Activated T-cell treated with anti-CD3 and anti-CD28 coated beads, Interleukin-2, amount 50 U/mL, for 72 hours (primary cell): ENCODE measurements at regions not wholly inside any gene's neighbourhood (a gene's known extent, or its start where the extent isn't known, plus 50 kb on each side); places are given as distances from the start of the nearest gene placed in this dataset.

ENCODE experiments used
- ATAC-seq, 2 donors: fragments of 150-1000 bp; cut with Tn5 transposase; replicated peaks in 1 of 2; 2 replicates each; pipeline ENCODE4 v1.10.0; 2021; ENCODE audit warnings: moderate library complexity in 2 of 2, mild to moderate bottlenecking in 1 of 2
- DNase-seq, 2 donors: peaks; one replicate each; pipeline ENCODE4 v3.0.0; 2021 to 2022; ENCODE audit warnings: mixed read lengths in 1 of 2
- H3K27ac Mint-ChIP-seq: one replicate; pipeline ENCODE4 v1.8.0; 2022; ENCODE audit warnings: mild to moderate bottlenecking, moderate library complexity, mixed read lengths
- H3K27me3 Mint-ChIP-seq: one replicate; pipeline ENCODE4 v1.8.0; 2022; ENCODE audit warnings: low read depth, mixed read lengths
- H3K36me3 Mint-ChIP-seq, 2 donors: one replicate each; pipeline ENCODE4 v1.8.0; 2022; ENCODE audit warnings: mixed read lengths in 2 of 2, mild to moderate bottlenecking in 1 of 2; ENCODE audit not compliant: insufficient read depth in 2 of 2
- H3K4me1 Mint-ChIP-seq: one replicate; pipeline ENCODE4 v1.8.0; 2022; ENCODE audit warnings: low read depth, mixed read lengths
- H3K4me3 Mint-ChIP-seq, 2 donors: one replicate each; pipeline ENCODE4 v1.8.0; 2022; ENCODE audit warnings: mild to moderate bottlenecking in 2 of 2, mixed read lengths in 2 of 2, moderate library complexity in 2 of 2
- H3K9me3 Mint-ChIP-seq, 2 donors: one replicate each; pipeline ENCODE4 v1.8.0; 2022; ENCODE audit warnings: mixed read lengths in 2 of 2

DNA sequence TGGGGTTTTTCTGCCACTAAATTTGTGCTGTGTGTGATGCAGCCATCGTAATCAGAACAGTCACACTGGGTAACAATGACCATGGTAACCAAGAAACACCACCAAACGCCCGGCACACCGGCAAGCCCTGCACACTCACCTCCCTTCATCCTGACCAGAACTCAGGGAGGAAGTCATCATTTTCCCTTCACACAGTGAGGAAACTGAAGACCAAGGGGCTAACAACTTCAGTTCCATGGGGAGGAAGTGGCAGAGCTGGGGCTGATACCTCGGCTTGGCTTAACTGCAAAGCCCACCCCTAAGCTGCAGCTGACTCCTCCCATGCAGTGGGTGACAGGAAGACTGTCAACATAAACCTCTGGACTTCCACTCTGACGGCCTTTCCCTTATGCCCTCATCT, 69.3 kb upstream of the BCAR3 start:
- peak; percentile 22 to 60 for ATAC-seq

GRCh38 chr1:93749894-93750301, 68.3 kb upstream of the BCAR3 start:
- ATAC-seq = no peak
- Mint-ChIP-seq H3K4me1 (peaks cover 40% of the 10 kb centered on the region), H3K27ac (no peak overlapping the region), H3K9me3 (peaks cover 9 to 10% of the 10 kb centered on the region in 2 donors), H3K36me3 (peaks cover 8 to 11% of the 10 kb centered on the region in 2 donors), H3K4me3 (no peak overlapping the region), H3K27me3 (peaks cover 31% of the 10 kb centered on the region)
- DNase-seq = no peak

More for the DNA sequence above, 69.3 kb upstream of the BCAR3 start:
- Mint-ChIP-seq H3K4me3 (no peak overlapping the region), H3K9me3 (peaks cover 9 to 10% of the 10 kb centered on the region in 2 donors), H3K36me3 (peaks cover 8 to 11% of the 10 kb centered on the region in 2 donors), H3K27ac (no peak overlapping the region), H3K27me3 (peaks cover 31% of the 10 kb centered on the region), H3K4me1 (peaks cover 30% of the 10 kb centered on the region)
- no peak for DNase-seq

GRCh38 chr1:93749487-93749886, 67.8 kb upstream of the BCAR3 start:
- Mint-ChIP-seq H3K27me3 (peaks cover 31% of the 10 kb centered on the region), H3K36me3 (peaks cover 8 to 11% of the 10 kb centered on the region in 2 donors), H3K4me1 (peaks cover 44% of the 10 kb centered on the region), H3K9me3 (peaks cover 9 to 10% of the 10 kb centered on the region in 2 donors), H3K4me3 (no peak overlapping the region), H3K27ac (no peak overlapping the region)
- no peak for ATAC-seq
- no peak for DNase-seq

DNA sequence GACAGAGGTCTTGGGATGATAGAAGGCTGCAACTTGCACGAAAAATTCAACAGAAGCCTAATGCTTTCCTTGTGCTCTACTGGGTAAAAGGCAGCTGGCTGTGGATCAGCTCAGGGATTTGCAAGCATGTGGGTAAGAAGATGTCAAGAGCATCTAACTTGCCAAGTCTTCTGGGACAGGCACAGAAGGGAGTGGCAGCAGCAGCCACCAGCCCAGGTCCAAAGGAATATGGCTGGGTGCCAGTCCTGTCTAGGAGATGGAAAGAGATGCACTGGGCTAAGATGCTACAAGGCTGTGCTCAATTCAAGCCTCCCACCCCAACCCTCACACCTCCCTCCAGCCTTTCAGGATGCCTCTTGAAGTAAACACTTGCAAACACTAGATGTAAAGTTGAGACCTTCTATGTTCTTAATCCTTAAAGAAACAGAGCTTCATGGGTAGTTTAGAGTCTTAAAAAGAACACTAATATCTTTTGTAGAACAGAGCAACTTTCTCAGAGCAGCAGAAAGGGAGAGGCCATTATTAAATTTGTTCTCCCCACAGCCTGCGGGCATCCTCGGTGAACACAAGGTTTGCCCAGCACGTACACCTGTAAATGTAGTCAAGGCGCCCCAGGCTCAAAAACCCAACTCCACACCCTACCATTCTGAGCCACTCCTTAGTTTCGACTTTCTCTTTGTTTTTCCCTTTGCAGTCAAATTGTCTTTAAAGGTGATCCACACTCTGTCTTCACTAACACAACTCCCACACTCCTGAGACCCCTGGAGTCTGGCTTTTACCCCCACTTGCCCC, 64.6 kb upstream of the BCAR3 start:
- H3K4me1 Mint-ChIP-seq = peaks cover 37% of the 10 kb centered on the region
- H3K27ac Mint-ChIP-seq = no peak overlapping the region
- H3K9me3 Mint-ChIP-seq = peaks cover 9 to 10% of the 10 kb centered on the region in 2 donors
- H3K36me3 Mint-ChIP-seq = peaks cover 8 to 11% of the 10 kb centered on the region in 2 donors
- peaks cover 25% of the 10 kb centered on the region for H3K27me3 Mint-ChIP-seq
- no peak overlapping the region for H3K4me3 Mint-ChIP-seq
- DNase-seq (no peak), ATAC-seq (no peak)

- Mint-ChIP-seq H3K36me3 (peaks cover 8 to 12% of the 10 kb centered on the region in 2 donors), H3K27me3 (peaks cover 24% of the 10 kb centered on the region), H3K4me1 (peaks cover 21% of the 10 kb centered on the region), H3K4me3 (peak overlapping the region; percentile 7 to 46), H3K9me3 (peaks cover 9 to 10% of the 10 kb centered on the region in 2 donors), H3K27ac (no peak overlapping the region)
- ATAC-seq (peak; percentile 35 to 47), DNase-seq (no peak)
Measured at GRCh38 chr1:93744299-93744988, 62.8 kb upstream of the BCAR3 start.

DNA sequence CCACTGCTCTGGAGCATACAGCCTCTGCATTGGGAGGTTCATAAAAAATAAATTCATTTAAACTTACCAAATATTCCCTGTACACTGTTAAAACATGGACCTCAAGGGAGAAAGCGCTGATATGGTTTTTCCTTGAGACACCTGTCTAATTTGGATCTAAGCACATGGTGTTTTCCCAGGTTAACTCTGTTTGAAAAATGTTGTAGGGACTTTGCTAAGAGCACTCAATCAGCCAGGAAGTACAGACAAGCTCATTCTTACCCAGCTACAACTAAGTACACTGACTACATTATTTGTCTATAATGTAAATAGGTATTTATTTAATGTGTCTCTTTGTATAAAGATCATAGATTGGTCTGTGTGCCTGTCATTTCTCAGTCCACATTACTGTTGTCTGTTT, 61.8 kb upstream of the BCAR3 start:
- DNase-seq = no peak
- Mint-ChIP-seq H3K4me3 (no peak overlapping the region), H3K27ac (no peak overlapping the region), H3K9me3 (peaks cover 9 to 10% of the 10 kb centered on the region in 2 donors), H3K27me3 (peaks cover 20% of the 10 kb centered on the region), H3K36me3 (peaks cover 8 to 12% of the 10 kb centered on the region in 2 donors), H3K4me1 (peaks cover 21% of the 10 kb centered on the region)
- ATAC-seq = no peak

DNA sequence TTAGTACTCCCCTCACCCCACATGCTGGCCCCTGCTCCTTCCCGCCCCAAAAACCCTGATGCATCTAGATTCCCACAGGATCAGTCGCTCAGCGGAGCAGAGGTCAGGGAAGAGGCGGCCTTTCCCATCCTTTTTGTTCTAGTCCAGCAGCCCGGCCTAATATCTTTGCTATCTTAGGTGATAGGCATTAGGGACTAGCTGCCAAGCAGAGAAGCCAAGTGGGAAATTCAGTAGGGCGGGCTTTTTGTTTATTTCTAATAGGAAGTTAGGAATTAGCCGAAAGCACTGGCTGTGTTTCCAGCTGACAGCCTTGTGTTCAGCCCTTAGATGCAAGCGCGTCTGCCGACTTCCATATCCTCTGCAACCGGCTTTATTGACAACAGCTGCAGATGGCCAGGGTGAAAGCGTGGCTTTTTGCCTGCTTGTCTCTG, 59.0 kb upstream of the BCAR3 start:
- H3K4me3 Mint-ChIP-seq = no peak overlapping the region
- no peaks in the 10 kb centered on the region for H3K27me3 Mint-ChIP-seq
- no peak overlapping the region for H3K27ac Mint-ChIP-seq
- H3K4me1 Mint-ChIP-seq = peaks cover 15% of the 10 kb centered on the region
- ATAC-seq (no peak), DNase-seq (no peak)
- peaks cover 0 to 1% of the 10 kb centered on the region in 2 donors for H3K36me3 Mint-ChIP-seq
- no peaks in the 10 kb centered on the region for H3K9me3 Mint-ChIP-seq

GRCh38 chr1:93740157-93740556, 58.5 kb upstream of the BCAR3 start:
- H3K9me3 Mint-ChIP-seq = no peaks in the 10 kb centered on the region
- no peak overlapping the region for H3K4me3 Mint-ChIP-seq
- H3K36me3 Mint-ChIP-seq = peaks cover 0 to 1% of the 10 kb centered on the region in 2 donors
- no peaks in the 10 kb centered on the region for H3K27me3 Mint-ChIP-seq
- no peak overlapping the region for H3K27ac Mint-ChIP-seq
- DNase-seq (no peak), ATAC-seq (no peak)
- H3K4me1 Mint-ChIP-seq = peaks cover 10% of the 10 kb centered on the region

GRCh38 chr1:93739472-93739871, 57.8 kb upstream of the BCAR3 start:
- no peak for DNase-seq
- H3K27ac Mint-ChIP-seq = no peak overlapping the region
- no peaks in the 10 kb centered on the region for H3K27me3 Mint-ChIP-seq
- H3K36me3 Mint-ChIP-seq = peaks cover 0 to 1% of the 10 kb centered on the region in 2 donors
- H3K9me3 Mint-ChIP-seq = no peaks in the 10 kb centered on the region
- no peak overlapping the region for H3K4me3 Mint-ChIP-seq
- peaks cover 4% of the 10 kb centered on the region for H3K4me1 Mint-ChIP-seq
- ATAC-seq = no peak

GRCh38 chr1:93738926-93739325, 57.3 kb upstream of the BCAR3 start:
- no peaks in the 10 kb centered on the region for H3K27me3 Mint-ChIP-seq
- no peak overlapping the region for H3K4me3 Mint-ChIP-seq
- peaks cover 0 to 1% of the 10 kb centered on the region in 2 donors for H3K36me3 Mint-ChIP-seq
- H3K4me1 Mint-ChIP-seq = no peaks in the 10 kb centered on the region
- DNase-seq (no peak), ATAC-seq (no peak)
- no peaks in the 10 kb centered on the region for H3K9me3 Mint-ChIP-seq
- H3K27ac Mint-ChIP-seq = no peak overlapping the region

GRCh38 chr1:93738075-93738622, 56.5 kb upstream of the BCAR3 start:
- H3K4me1 Mint-ChIP-seq = no peaks in the 10 kb centered on the region
- peak; percentile 45 to 61 for ATAC-seq
- no peak overlapping the region for H3K4me3 Mint-ChIP-seq
- no peaks in the 10 kb centered on the region for H3K9me3 Mint-ChIP-seq
- peaks cover 0 to 1% of the 10 kb centered on the region in 2 donors for H3K36me3 Mint-ChIP-seq
- no peaks in the 10 kb centered on the region for H3K27me3 Mint-ChIP-seq
- no peak for DNase-seq
- H3K27ac Mint-ChIP-seq = no peak overlapping the region

DNA sequence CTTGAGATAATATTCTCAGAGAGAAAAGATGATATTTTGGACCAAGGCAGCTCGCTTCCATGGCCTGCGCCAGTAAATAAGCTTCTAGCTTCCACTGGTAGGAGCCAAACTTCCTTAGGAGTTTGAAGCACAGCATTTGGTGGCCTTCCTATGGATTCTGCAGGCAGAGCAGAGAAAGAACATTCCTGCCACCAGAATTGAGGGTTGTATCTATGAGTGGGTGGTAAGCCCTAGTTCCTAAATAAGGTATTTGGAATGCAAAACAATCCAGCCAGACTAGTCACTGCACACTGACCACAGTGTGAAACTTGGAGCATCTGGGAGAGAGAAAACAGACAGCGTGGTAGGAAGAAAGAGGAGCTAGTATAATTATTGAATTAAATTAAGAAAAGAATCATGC, 54.1 kb upstream of the BCAR3 start:
- no peak overlapping the region for H3K4me3 Mint-ChIP-seq
- H3K4me1 Mint-ChIP-seq = no peaks in the 10 kb centered on the region

GRCh38 chr1:93734999-93735398, 53.4 kb upstream of the BCAR3 start:
- H3K27ac Mint-ChIP-seq = no peak overlapping the region

More for the DNA sequence above, 54.1 kb upstream of the BCAR3 start:
- DNase-seq (no peak), ATAC-seq (no peak)
- Mint-ChIP-seq H3K27me3 (no peaks in the 10 kb centered on the region), H3K27ac (no peak overlapping the region), H3K9me3 (no peaks in the 10 kb centered on the region), H3K36me3 (peaks cover 0 to 1% of the 10 kb centered on the region in 2 donors)

More at GRCh38 chr1:93734999-93735398, 53.4 kb upstream of the BCAR3 start:
- ATAC-seq (no peak), DNase-seq (no peak)
- Mint-ChIP-seq H3K27me3 (no peaks in the 10 kb centered on the region), H3K9me3 (no peaks in the 10 kb centered on the region), H3K4me3 (no peak overlapping the region), H3K4me1 (no peaks in the 10 kb centered on the region), H3K36me3 (peaks cover 0 to 1% of the 10 kb centered on the region in 2 donors)
